ENCODE measurements at regions not wholly inside any gene's neighbourhood (a gene's known extent, or its start where the extent isn't known, plus 50 kb on each side); places are given as distances from the start of the nearest gene placed in this dataset.
"Not testable (repeated sequence)": the region's sequence is repeated elsewhere in the genome, so short reads cannot be mapped to it uniquely, and the experiment has no call there.

- no peak for DNase-seq (ENCODE audit: low read depth)
- no peak for TF ChIP-seq CTCF (IDR thresholded peaks at IDR 0.05; ENCODE audit: low read depth, low read length, missing control alignments)
- H3K4me3 ChIP-seq (ENCODE audit: low read depth, low read length), result no peak overlapping the region
- in situ Hi-C loops (cut with HindIII; ENCODE audit: low sequenced_read_pairs), result no loop called here
These were observed 451.8 kb downstream of the SEMA3D start for GRCh38 chr7:84735011-84735410.

DNA sequence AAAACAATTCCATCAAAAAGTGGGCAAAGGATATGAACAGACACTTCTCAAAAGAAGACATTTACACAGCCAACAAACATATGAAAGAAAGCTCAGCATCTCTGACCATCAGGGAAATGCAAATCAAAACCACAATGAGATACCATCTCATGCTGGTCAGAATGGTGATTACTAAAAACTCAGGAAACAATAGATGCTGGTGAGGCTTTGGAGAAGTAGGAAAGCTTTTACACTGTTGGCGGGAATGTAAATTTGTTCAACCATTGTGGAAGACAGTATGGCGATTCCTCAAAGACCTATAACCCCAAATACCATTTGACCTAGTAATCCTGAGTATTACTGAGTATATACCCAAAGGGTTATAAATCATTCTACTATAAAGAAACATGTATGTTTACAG, 452.9 kb downstream of the SEMA3D start:
- H3K4me3 ChIP-seq (ENCODE audit: low read depth, low read length); in situ Hi-C loops (cut with HindIII; ENCODE audit: low sequenced_read_pairs); DNase-seq (ENCODE audit: low read depth): not testable (repeated sequence)

DNA sequence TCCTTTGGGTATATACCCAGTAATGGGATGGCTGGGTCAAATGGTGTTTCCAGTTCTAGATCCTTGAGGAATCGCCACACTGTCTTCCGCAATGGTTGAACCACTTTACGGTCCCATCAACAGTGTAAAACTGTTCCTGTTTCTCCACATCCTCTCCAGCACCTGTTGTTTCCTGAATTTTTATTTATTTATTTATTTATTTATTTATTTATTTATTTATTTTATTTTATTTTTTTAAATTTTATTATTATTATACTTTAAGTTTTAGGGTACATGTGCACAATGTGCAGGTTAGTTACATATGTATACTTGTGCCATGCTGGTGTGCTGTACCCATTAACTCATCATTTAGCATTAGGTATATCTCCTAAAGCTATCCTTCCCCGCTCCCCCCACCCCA, 456.0 kb downstream of the SEMA3D start:
- DNase-seq (ENCODE audit: low read depth); in situ Hi-C loops (cut with HindIII; ENCODE audit: low sequenced_read_pairs); H3K4me3 ChIP-seq (ENCODE audit: low read depth, low read length): not testable (repeated sequence)

DNA sequence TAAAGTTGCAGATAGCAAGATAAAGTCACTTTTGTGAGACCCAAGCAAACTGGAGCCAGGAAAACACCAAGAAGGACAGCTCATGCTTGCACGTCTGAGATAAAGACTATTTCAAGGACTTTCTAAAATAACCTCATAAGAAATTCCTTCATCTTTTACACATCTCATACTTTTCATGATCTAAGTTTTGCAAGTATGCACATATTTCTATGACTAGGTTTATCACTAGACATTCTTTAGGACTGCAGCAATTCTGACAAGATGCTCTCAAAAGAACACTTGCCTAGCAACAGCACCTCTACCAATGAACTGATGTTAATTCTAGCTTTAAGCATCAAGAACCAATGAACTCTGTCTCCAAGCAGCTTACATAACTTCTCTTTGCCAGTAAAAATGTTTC, 457.6 kb downstream of the SEMA3D start:
- no peak for DNase-seq (ENCODE audit: low read depth)
- TF ChIP-seq CTCF (IDR thresholded peaks at IDR 0.05; ENCODE audit: low read depth, low read length, missing control alignments), result no peak
- H3K4me3 ChIP-seq (ENCODE audit: low read depth, low read length), result no peak overlapping the region
- in situ Hi-C loops (cut with HindIII; ENCODE audit: low sequenced_read_pairs), result no loop called here

- TF ChIP-seq CTCF (IDR thresholded peaks at IDR 0.05; ENCODE audit: low read depth, low read length, missing control alignments), result no peak
- in situ Hi-C loops (cut with HindIII; ENCODE audit: low sequenced_read_pairs), result no loop called here
These were observed 464.1 kb downstream of the SEMA3D start for GRCh38 chr7:84722734-84723133.

GRCh38 chr7:84722086-84722485, 464.8 kb downstream of the SEMA3D start:
- no peak overlapping the region for H3K4me3 ChIP-seq (ENCODE audit: low read depth, low read length)
- no peak for TF ChIP-seq CTCF (IDR thresholded peaks at IDR 0.05; ENCODE audit: low read depth, low read length, missing control alignments)
- DNase-seq (ENCODE audit: low read depth), result no peak
- in situ Hi-C loops (cut with HindIII; ENCODE audit: low sequenced_read_pairs), result no loop called here

More at GRCh38 chr7:84722734-84723133, 464.1 kb downstream of the SEMA3D start:
- no peak for DNase-seq (ENCODE audit: low read depth)
- no peak overlapping the region for H3K4me3 ChIP-seq (ENCODE audit: low read depth, low read length)

DNA sequence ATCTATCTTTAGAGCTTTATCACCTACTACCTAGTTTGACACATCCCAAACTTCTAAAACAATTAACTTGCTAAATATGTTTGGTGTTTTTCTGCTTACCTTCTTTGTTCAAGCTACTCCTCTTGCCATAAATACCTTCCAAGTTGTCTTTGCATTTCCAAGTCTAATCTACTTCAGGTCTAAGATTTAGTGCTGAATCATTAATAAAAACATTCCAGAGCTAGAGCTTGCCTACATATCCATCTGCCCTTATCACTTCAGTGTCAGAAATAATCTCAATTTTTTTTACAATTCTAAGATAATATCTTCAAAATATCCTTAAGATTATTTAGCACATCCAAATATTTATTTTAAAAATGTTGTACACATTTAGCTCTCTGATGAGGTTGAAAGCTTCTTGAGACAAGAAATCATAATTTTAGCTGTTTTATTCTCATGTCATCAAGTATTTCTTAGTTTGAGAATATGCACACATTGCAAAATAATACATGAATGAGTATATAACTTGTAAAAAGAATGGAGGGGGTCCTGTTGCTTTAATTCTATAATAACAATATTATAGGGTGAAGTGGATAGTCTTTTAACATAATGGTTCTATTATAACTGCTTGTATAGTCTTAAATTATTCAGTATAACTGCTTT, 466.3 kb downstream of the SEMA3D start:
- in situ Hi-C loops (cut with HindIII; ENCODE audit: low sequenced_read_pairs), result no loop called here
- no peak for DNase-seq (ENCODE audit: low read depth)
- no peak overlapping the region for H3K4me3 ChIP-seq (ENCODE audit: low read depth, low read length)
- no peak for TF ChIP-seq CTCF (IDR thresholded peaks at IDR 0.05; ENCODE audit: low read depth, low read length, missing control alignments)

DNA sequence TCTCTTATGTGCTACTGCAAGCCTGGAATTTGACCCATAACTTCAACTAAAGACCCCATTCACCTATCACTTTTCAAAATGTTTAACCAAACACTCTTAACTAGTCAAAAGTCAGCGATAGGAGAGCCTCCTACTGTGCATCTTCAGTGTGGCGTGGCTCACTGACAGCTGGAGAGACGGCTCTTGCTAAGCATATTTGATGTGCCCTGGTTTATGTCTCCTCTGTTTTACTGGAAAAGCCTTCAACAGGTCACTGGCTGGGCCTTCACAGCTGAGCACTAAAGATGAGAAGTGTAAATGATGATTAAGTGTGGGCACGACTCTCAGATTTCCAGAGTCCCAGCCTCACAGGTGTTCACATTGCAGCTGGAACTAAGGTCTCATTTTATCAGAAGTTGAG, 472.1 kb downstream of the SEMA3D start:
- no peak for DNase-seq (ENCODE audit: low read depth)
- H3K4me3 ChIP-seq (ENCODE audit: low read depth, low read length), result no peak overlapping the region

More for the DNA sequence above, 472.1 kb downstream of the SEMA3D start:
- TF ChIP-seq CTCF (IDR thresholded peaks at IDR 0.05; ENCODE audit: low read depth, low read length, missing control alignments), result no peak
- in situ Hi-C loops (cut with HindIII; ENCODE audit: low sequenced_read_pairs), result no loop called here

Measured in astrocyte of the cerebellum (primary cell).